Fibroblast of the aortic adventitia (primary cell): ENCODE measurements at regions not wholly inside any gene's neighbourhood (a gene's known extent, or its start where the extent isn't known, plus 50 kb on each side); places are given as distances from the start of the nearest gene placed in this dataset.

ENCODE experiments used
- DNase-seq: peaks from one replicate; pipeline ENCODE4 v3.0.0-alpha.2; 2010; ENCODE audit warnings: low read depth
- H3K4me3 ChIP-seq: 2 replicates; pipeline ENCODE4 v1.5.1; 2011; ENCODE audit warnings: low read depth, mild to moderate bottlenecking, control low read depth, low read length, moderate library complexity
- TF ChIP-seq, protein P1 (sequence below): IDR thresholded peaks from 2 replicates; pipeline ENCODE4 v1.5.1; 2011; ENCODE audit warnings: mild to moderate bottlenecking, low read length, control low read depth, inconsistent platforms; ENCODE audit not compliant: insufficient read depth

DNA sequence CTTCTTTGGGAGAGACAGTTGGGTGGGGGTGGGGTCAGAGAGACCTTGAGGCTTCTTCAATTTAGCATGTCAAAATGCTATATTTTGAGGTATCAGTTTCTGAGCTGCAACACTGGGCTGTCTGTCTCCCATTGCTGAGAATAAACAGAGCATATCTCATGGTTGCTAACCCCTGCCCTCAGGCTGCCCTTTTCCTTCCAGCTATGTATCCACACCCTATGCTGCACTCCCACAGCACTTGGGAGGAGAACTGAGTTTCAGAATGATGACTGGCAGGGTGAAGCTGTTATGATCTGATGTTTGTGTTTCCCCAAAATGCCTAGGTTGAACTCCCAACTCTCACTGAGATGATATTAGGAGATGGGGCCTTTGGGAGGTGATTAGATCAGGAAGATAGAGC is 794.0 kb downstream of the RNF144A start:
- DNase-seq = no peak
- TF ChIP-seq, protein P1, sequence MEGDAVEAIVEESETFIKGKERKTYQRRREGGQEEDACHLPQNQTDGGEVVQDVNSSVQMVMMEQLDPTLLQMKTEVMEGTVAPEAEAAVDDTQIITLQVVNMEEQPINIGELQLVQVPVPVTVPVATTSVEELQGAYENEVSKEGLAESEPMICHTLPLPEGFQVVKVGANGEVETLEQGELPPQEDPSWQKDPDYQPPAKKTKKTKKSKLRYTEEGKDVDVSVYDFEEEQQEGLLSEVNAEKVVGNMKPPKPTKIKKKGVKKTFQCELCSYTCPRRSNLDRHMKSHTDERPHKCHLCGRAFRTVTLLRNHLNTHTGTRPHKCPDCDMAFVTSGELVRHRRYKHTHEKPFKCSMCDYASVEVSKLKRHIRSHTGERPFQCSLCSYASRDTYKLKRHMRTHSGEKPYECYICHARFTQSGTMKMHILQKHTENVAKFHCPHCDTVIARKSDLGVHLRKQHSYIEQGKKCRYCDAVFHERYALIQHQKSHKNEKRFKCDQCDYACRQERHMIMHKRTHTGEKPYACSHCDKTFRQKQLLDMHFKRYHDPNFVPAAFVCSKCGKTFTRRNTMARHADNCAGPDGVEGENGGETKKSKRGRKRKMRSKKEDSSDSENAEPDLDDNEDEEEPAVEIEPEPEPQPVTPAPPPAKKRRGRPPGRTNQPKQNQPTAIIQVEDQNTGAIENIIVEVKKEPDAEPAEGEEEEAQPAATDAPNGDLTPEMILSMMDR = no peak
- H3K4me3 ChIP-seq = no peak overlapping the region

GRCh38 chr2:7719876-7720275 is 802.7 kb downstream of the RNF144A start:
- DNase-seq = no peak
- TF ChIP-seq, protein P1 = no peak
- H3K4me3 ChIP-seq = no peak overlapping the region

DNA sequence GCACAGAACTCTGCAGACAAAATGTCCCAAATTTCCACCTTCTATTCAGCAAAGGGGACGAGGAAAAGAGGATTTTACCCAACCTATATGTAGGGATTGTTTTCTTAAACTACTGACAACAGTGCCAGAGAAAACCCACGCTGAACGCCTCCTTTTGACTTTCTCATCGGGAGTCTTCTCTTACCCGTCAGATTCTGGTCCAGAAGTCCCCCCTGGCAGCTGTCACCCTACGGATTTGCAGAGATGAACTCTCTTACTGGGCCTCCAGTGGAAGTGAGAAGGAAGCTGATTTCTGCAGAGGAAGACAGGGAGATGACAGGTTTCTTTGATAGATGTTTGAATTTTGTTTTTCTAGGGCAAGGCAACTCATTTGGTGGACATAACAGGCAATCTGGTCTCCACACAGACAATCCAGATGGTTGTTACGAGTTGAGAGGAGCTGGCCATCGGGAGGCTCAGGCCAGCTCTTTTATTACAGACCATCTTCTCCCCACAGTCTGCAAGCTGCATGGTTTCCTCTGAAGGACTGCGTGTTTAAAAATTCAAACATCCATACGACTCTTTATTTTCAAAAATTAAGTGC is 804.3 kb downstream of the RNF144A start:
- no peak overlapping the region for H3K4me3 ChIP-seq
- TF ChIP-seq, protein P1 = no peak
- no peak for DNase-seq

- DNase-seq = no peak
- no peak overlapping the region for H3K4me3 ChIP-seq
- TF ChIP-seq, protein P1 = no peak
Measured at GRCh38 chr2:7722212-7722910, 805.1 kb downstream of the RNF144A start.

GRCh38 chr2:7724336-7724735 is 807.1 kb downstream of the RNF144A start:
- no peak for DNase-seq
- no peak overlapping the region for H3K4me3 ChIP-seq
- TF ChIP-seq, protein P1 = no peak

GRCh38 chr2:7725171-7725849 is 808.1 kb downstream of the RNF144A start:
- no peak overlapping the region for H3K4me3 ChIP-seq
- TF ChIP-seq, protein P1 = no peak
- DNase-seq = peak; percentile 48
